Activated T-helper 1 cell treated with anti-CD3 and anti-CD28 coated beads, Interleukin-12 subunit alpha, Interleukin-12 subunit beta, Interleukin-2, Interleukin-4 antibody, amounts not matched to agents 30 ng/mL and 10 ng/mL and 1 ng/mL, durations not matched to agents 14 hours and 24 hours and 36 hours (primary cell): ENCODE measurements at regions not wholly inside any gene's neighbourhood (a gene's known extent, or its start where the extent isn't known, plus 50 kb on each side); places are given as distances from the start of the nearest gene placed in this dataset.

ENCODE experiments used
- DNase-seq: peaks from one replicate; pipeline ENCODE4 v3.0.0; 2021; ENCODE audit warnings: low spot score
- H3K27ac Mint-ChIP-seq: one replicate; pipeline ENCODE4 v1.8.0; 2021; ENCODE audit warnings: mild to moderate bottlenecking, mixed read lengths
- H3K27me3 Mint-ChIP-seq: one replicate; pipeline ENCODE4 v1.8.0; 2022; ENCODE audit warnings: mild to moderate bottlenecking, moderate library complexity, mixed read lengths; ENCODE audit not compliant: insufficient read depth
- H3K36me3 Mint-ChIP-seq: one replicate; pipeline ENCODE4 v1.8.0; 2021; ENCODE audit warnings: low read depth, mixed read lengths
- H3K4me1 Mint-ChIP-seq: one replicate; pipeline ENCODE4 v1.8.0; 2021; ENCODE audit warnings: low read depth, mixed read lengths
- H3K4me3 Mint-ChIP-seq: one replicate; pipeline ENCODE4 v1.8.0; 2021; ENCODE audit warnings: mild to moderate bottlenecking, moderate library complexity, mixed read lengths
- H3K9me3 Mint-ChIP-seq: one replicate; pipeline ENCODE4 v1.8.0; 2021; ENCODE audit warnings: mixed read lengths
- intact Hi-C: fragments of 100-400 bp; cut with micrococcal nuclease; formaldehyde crosslinking; loops from one replicate; pipeline ENCODE4 v1.15.1; 2024

DNA sequence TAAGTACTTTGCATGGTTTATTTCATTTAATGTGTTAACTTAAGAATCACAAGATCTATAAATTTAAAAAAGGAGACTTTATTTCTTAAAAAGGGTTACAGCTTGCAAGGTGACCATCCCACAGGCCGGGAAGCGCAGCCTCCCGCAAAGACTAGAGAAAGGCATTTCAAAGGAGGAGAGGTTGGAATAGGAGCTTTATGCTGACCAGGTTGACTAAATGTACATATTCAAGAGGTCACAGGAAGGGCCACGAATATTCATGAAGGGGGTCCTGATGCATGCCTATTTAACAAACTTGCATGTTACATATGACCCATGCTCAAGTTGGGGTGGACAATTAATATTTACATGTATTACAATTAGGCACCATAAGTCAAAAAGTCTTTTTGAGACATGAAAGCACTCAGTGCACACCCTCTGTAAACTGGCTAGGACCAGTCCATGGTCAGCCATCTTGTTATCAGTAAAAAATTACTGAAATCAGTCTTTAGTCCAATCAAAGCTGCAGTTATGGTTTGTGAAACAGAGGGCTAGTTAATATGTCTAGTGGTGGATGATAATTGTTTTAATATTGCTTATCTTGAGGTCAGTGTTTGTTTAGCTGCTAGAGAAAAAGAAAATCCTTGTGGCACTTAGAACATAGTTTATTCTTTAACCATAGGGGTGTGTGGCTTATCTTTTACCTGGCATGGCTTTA, 169.3 kb downstream of the KCNE4 start:
- DNase-seq = no peak
- H3K27me3 Mint-ChIP-seq = no peaks in the 10 kb centered on the region
- H3K4me3 Mint-ChIP-seq = no peak overlapping the region
- no peak overlapping the region for H3K27ac Mint-ChIP-seq
- intact Hi-C loops = no loop called here
- no peaks in the 10 kb centered on the region for H3K4me1 Mint-ChIP-seq
- H3K9me3 Mint-ChIP-seq = no peaks in the 10 kb centered on the region
- no peaks in the 10 kb centered on the region for H3K36me3 Mint-ChIP-seq

DNA sequence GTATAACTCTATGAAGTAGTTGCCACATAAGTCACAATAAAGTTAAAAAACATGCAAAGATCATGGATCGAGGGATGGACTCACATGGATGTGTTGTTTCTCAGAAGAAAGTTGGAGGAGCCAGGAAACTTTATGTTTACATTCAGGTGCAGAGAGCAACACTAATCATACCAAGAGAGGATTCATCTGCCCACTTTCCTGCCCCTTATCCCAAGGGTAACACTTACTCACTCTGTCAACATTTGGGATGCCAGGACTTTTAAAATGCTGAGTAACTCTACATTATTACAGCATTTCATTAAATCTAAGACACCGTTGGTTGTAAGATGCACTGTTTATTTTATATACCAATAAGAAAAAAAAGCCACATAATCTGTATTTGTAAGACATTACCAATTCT, 170.4 kb downstream of the KCNE4 start:
- H3K27me3 Mint-ChIP-seq = no peaks in the 10 kb centered on the region

DNA sequence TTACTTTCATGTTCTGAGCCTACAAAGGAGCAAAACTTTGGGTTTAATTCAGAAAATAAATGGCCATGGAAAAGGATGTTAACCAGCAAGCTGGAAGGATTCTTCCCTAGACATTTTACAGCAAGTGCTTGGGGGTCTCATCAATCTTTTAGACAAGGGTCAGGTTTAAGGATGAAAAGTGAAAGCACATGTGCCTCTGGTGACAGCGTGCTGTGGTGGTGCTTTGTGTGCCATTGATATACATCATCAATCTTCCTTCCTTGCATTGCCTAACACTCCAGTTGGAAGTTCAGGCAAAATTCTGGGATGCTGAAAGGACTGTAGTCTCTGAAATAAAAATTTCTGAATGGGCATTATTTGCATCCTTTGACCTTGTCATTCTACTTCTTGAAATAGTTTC, 171.2 kb downstream of the KCNE4 start:
- no peak overlapping the region for H3K27ac Mint-ChIP-seq
- no peaks in the 10 kb centered on the region for H3K9me3 Mint-ChIP-seq

More for the DNA sequence above, 170.4 kb downstream of the KCNE4 start:
- intact Hi-C loops = no loop called here
- H3K27ac Mint-ChIP-seq = no peak overlapping the region
- no peaks in the 10 kb centered on the region for H3K4me1 Mint-ChIP-seq
- H3K4me3 Mint-ChIP-seq = no peak overlapping the region
- no peak for DNase-seq
- H3K36me3 Mint-ChIP-seq = no peaks in the 10 kb centered on the region
- H3K9me3 Mint-ChIP-seq = no peaks in the 10 kb centered on the region

DNA sequence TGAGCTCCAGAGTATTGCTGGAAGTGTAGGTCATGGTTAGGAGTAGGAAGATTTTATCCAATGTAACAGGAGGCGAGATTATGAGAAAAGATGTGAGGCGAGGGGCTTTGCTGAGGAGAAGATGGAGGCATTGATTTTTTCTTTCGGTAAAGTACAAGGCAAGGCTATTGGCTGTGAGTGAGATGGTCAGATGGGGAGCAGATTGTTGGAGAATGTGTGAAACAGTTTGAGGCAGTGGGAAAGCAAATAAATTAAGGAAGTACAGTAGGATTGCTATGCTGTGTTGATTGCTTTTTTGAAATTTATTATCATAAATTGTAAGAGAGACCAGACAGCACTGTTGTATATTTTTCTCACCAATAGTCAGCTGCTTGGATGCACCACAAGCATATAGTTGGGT, 173.3 kb downstream of the KCNE4 start:
- no peaks in the 10 kb centered on the region for H3K9me3 Mint-ChIP-seq
- no peaks in the 10 kb centered on the region for H3K4me1 Mint-ChIP-seq
- H3K27ac Mint-ChIP-seq = no peak overlapping the region
- no peak for DNase-seq
- no peaks in the 10 kb centered on the region for H3K27me3 Mint-ChIP-seq
- H3K36me3 Mint-ChIP-seq = no peaks in the 10 kb centered on the region
- intact Hi-C loops = no loop called here
- H3K4me3 Mint-ChIP-seq = no peak overlapping the region

More for the DNA sequence above, 171.2 kb downstream of the KCNE4 start:
- DNase-seq = no peak
- H3K36me3 Mint-ChIP-seq = no peaks in the 10 kb centered on the region
- H3K4me1 Mint-ChIP-seq = no peaks in the 10 kb centered on the region
- H3K27me3 Mint-ChIP-seq = no peaks in the 10 kb centered on the region
- intact Hi-C loops = no loop called here
- no peak overlapping the region for H3K4me3 Mint-ChIP-seq

DNA sequence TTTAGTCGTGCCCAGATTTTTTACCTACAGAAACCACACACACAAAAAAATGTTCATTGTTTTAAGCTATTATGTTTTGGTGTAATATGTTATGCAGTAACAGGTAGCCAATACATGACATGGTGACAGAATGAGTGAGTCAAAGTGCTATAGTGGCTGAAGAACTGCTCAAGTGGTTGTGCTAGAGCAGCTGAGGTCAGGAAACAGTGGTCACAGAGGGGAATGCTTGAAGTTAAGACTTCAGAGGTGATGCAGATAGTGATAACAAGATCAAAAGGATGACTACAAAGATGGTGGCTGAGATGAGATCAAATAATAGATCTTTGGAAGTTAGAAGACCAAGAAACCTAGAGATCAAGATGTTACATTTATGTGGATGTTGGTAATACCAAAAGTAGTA, 174.3 kb downstream of the KCNE4 start:
- DNase-seq = no peak
- Mint-ChIP-seq H3K4me3 (no peak overlapping the region), H3K36me3 (no peaks in the 10 kb centered on the region), H3K27me3 (no peaks in the 10 kb centered on the region), H3K27ac (no peak overlapping the region), H3K4me1 (no peaks in the 10 kb centered on the region), H3K9me3 (no peaks in the 10 kb centered on the region)
- intact Hi-C loops = no loop called here

DNA sequence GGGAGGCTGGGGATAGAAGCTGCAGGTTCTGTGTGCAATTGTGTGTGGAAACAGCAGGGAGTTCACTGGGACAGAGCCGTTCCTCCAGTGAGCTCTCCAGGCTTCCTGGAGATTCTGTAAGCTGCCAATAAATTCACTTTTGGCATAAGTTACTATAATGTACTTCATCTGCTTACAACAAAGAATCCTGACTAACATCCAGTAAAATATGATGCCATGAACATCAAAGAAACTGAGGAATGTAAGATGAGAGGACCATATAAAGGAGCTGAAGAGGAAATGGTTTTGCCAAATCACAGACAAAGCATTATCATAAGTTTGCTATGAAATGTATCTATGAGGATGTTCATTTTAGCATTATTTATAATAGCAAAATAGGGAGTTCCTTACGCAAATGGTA, 175.3 kb downstream of the KCNE4 start:
- H3K36me3 Mint-ChIP-seq = no peaks in the 10 kb centered on the region
- H3K4me1 Mint-ChIP-seq = no peaks in the 10 kb centered on the region
- no peaks in the 10 kb centered on the region for H3K27me3 Mint-ChIP-seq
- H3K4me3 Mint-ChIP-seq = no peak overlapping the region
- no peak for DNase-seq
- no peak overlapping the region for H3K27ac Mint-ChIP-seq
- intact Hi-C loops = no loop called here
- no peaks in the 10 kb centered on the region for H3K9me3 Mint-ChIP-seq

DNA sequence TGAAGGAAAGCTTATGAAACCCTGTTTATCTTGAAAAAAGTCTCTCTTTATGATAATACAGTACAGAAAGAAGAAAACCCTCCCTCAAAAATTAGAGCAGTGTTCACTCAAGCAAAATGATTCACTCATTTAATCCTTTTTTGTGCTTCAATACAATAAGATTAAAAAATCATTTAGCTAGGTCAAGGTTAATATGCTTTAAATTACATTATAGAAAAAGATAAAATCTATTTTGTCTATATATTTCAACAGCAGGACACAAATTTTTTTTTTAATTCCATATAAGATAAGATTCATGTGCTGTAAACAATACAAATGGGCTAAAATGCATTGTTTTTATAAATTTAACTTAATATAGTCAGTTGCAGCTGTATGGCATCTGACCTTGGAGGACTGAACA, 176.9 kb downstream of the KCNE4 start:
- intact Hi-C loops = no loop called here
- Mint-ChIP-seq H3K4me1 (no peaks in the 10 kb centered on the region), H3K27ac (no peak overlapping the region), H3K36me3 (no peaks in the 10 kb centered on the region), H3K4me3 (no peak overlapping the region), H3K9me3 (no peaks in the 10 kb centered on the region), H3K27me3 (no peaks in the 10 kb centered on the region)
- no peak for DNase-seq

DNA sequence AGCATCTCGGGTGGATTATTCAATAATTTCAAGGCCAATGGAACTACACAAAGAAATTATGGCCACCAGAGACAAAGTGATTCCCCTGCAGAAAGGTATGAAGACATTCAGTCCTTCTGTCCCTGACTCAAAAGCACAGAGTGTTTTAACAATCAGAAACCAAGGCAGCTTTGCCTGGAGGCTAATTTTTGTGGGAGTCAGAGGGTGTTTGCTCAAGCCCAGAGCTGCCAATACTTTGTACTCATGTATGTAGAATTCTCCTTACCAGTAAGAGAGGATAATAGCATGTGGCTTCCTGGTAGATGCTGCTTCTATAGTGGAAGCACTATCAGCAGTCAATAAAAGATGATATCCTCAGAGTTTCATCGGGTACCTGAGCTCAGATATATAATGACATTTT, 178.4 kb downstream of the KCNE4 start:
- no peaks in the 10 kb centered on the region for H3K27me3 Mint-ChIP-seq
- H3K4me1 Mint-ChIP-seq = no peaks in the 10 kb centered on the region
- H3K4me3 Mint-ChIP-seq = no peak overlapping the region
- no peak overlapping the region for H3K27ac Mint-ChIP-seq
- no peaks in the 10 kb centered on the region for H3K9me3 Mint-ChIP-seq
- no peak for DNase-seq
- H3K36me3 Mint-ChIP-seq = no peaks in the 10 kb centered on the region
- intact Hi-C loops = no loop called here

DNA sequence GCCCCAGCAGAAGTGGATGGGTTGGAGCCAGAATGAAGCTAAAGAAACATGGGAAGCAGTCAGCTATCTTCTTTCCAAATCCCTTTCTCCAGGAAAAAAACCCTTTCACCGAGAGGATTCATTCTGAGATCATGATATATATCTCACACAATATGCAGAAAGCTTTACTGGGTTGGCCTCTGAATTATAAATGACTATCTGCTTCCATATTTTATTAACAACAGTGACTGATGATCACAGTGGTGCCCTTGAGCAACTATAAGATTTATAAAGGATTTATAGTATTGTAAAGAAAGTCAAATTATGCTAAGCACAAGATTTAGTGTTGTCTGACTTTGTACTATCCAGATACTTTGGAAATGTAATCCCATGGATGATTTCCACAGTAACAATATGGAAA, 180.3 kb downstream of the KCNE4 start:
- intact Hi-C loops = no loop called here
- Mint-ChIP-seq H3K9me3 (no peaks in the 10 kb centered on the region), H3K27ac (no peak overlapping the region), H3K27me3 (no peaks in the 10 kb centered on the region), H3K4me1 (no peaks in the 10 kb centered on the region), H3K4me3 (no peak overlapping the region), H3K36me3 (no peaks in the 10 kb centered on the region)
- DNase-seq = no peak

DNA sequence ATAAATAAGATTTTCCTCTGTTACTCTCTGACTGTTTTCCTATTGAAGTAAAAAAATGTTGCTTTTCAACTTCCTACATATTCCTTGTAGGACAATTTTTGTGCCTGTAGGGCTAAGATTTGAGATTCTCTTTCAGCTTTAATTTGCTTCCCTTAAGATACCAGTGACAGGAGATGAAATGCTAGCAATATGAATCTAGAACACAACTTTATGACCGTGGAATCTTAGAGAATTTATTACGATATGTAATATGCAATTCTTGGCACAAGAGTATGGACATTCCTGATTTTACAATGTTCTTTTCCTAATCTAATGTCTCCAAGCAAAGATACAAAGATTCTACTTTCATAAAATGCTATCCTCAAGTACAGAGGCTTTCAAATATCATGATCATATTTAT, 180.9 kb downstream of the KCNE4 start:
- Mint-ChIP-seq H3K9me3 (no peaks in the 10 kb centered on the region), H3K4me3 (no peak overlapping the region), H3K27me3 (no peaks in the 10 kb centered on the region), H3K36me3 (no peaks in the 10 kb centered on the region), H3K27ac (no peak overlapping the region), H3K4me1 (no peaks in the 10 kb centered on the region)
- no peak for DNase-seq
- intact Hi-C loops = no loop called here

DNA sequence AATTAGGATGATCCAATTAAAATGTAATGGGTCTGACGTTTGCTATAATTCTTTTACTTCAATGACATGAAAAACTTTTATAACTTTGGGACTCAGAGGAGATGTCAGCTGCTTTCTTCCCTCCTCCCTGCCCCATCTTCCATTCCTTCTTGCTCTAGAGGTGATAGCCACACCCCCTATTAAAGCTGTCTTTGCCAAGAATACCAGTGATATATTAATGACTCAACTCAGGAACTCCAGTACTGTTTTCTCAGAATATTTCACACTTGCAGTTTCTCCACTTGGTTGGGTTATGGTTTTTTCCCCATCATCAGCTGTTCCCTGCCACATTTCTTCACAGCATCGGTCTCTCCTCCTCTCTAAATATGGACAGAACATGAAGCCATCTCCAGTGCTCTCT, 184.0 kb downstream of the KCNE4 start:
- no peak for DNase-seq
- Mint-ChIP-seq H3K4me1 (no peaks in the 10 kb centered on the region), H3K27ac (no peak overlapping the region)

DNA sequence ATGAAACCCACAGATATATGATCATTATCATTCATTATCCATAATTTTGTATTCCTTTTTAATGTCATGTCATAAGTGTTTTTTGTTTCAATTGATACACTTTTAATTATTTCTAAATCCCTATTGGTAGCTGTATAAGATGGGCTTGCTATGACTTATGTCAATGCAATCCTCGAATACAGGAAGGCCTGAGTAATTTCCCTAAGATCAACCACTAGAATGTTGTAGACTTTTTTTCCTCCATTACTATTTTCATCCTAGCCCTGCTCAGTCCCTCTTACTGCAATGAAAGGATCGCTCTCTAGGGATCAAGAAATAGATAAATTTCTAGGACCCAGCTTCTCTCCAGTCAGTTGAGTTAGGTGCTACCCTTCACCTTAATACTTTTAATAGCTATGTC, 186.3 kb downstream of the KCNE4 start:
- Mint-ChIP-seq H3K4me1 (no peaks in the 10 kb centered on the region), H3K27ac (no peak overlapping the region), H3K27me3 (no peaks in the 10 kb centered on the region), H3K9me3 (no peaks in the 10 kb centered on the region), H3K4me3 (no peak overlapping the region), H3K36me3 (no peaks in the 10 kb centered on the region)
- no peak for DNase-seq
- intact Hi-C loops = no loop called here

More for the DNA sequence above, 184.0 kb downstream of the KCNE4 start:
- no peak overlapping the region for H3K4me3 Mint-ChIP-seq
- no peaks in the 10 kb centered on the region for H3K9me3 Mint-ChIP-seq
- no peaks in the 10 kb centered on the region for H3K36me3 Mint-ChIP-seq
- H3K27me3 Mint-ChIP-seq = no peaks in the 10 kb centered on the region
- intact Hi-C loops = no loop called here

DNA sequence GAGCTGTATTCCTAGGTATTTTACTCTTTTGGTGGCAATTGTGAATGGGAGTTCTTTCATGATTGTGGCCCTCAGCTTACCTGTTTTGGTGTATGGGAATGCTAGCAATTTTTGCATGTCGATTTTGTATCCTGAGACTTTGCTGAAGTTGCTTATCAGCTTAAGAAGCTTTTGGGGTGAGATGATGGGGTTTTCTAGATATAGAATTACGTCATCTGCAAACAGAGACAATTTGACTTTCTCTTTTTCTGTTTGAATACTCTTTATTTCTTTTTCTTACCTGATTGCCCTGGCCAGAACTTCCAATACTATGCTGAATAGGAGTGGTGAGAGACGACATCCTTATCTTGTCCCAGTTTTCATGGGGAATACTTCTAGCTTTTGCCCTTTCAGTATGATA, 191.2 kb downstream of the KCNE4 start:
- Mint-ChIP-seq H3K4me1 (no peaks in the 10 kb centered on the region), H3K27ac (no peak overlapping the region), H3K36me3 (no peaks in the 10 kb centered on the region), H3K9me3 (no peaks in the 10 kb centered on the region), H3K4me3 (no peak overlapping the region), H3K27me3 (no peaks in the 10 kb centered on the region)
- intact Hi-C loops = no loop called here
- DNase-seq = no peak

DNA sequence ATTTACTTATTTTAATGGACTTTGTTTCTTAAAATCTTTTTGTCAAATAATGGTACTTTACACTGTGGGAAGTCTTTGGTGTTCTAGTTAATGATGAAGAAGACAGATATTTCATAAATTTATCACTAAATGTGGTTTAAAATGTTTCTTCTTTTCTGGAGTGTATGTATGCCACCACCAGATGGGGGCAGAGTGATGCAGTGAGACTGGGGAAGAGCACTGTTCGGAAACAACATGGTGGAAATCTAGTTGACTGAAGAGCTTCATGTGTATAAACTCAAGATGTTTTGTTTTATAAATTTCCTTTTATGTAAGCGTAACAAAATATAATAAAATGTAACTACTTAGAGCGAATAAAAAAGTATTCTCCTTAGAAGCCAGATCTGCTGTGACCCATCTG, 195.1 kb downstream of the KCNE4 start:
- no peaks in the 10 kb centered on the region for H3K36me3 Mint-ChIP-seq
- no peak for DNase-seq

More for the DNA sequence above, 195.1 kb downstream of the KCNE4 start:
- Mint-ChIP-seq H3K27ac (no peak overlapping the region), H3K9me3 (no peaks in the 10 kb centered on the region), H3K4me1 (no peaks in the 10 kb centered on the region), H3K27me3 (no peaks in the 10 kb centered on the region), H3K4me3 (no peak overlapping the region)
- intact Hi-C loops = no loop called here
